ENCODE measurements at regions not wholly inside any gene's neighbourhood (a gene's known extent, or its start where the extent isn't known, plus 50 kb on each side); places are given as distances from the start of the nearest gene placed in this dataset.
"Not testable (repeated sequence)": the region's sequence is repeated elsewhere in the genome, so short reads cannot be mapped to it uniquely, and the experiment has no call there.

DNA sequence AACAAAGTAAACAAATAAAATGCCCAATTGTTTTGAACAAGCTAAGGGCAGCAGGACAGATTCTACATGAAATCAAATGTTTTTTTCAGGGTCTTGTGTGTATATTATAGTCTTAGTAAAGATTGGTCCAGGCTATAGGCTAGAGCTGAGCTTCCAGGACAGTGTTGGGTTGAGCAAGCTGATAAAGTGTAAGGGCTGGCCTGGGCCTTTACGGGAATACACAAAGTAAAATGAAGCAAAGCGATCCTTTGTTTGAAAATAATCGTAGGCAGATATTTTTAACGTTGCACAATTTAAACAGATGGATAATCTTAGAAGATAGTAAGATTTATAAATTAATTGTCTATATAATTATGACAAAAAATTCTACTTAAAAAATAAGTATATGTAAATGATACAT is 1204.6 kb downstream of the OTOL1 start:
- H3K27ac ChIP-seq, result no peak overlapping the region
- H3K4me3 ChIP-seq, result no peak overlapping the region
- TF ChIP-seq EP300 (IDR thresholded peaks at IDR 0.05) (no peak), POLR2AphosphoS5 (IDR thresholded peaks at IDR 0.05) (no peak), POLR2A (IDR thresholded peaks at IDR 0.05) (no peak)
- TF ChIP-seq, protein P1, sequence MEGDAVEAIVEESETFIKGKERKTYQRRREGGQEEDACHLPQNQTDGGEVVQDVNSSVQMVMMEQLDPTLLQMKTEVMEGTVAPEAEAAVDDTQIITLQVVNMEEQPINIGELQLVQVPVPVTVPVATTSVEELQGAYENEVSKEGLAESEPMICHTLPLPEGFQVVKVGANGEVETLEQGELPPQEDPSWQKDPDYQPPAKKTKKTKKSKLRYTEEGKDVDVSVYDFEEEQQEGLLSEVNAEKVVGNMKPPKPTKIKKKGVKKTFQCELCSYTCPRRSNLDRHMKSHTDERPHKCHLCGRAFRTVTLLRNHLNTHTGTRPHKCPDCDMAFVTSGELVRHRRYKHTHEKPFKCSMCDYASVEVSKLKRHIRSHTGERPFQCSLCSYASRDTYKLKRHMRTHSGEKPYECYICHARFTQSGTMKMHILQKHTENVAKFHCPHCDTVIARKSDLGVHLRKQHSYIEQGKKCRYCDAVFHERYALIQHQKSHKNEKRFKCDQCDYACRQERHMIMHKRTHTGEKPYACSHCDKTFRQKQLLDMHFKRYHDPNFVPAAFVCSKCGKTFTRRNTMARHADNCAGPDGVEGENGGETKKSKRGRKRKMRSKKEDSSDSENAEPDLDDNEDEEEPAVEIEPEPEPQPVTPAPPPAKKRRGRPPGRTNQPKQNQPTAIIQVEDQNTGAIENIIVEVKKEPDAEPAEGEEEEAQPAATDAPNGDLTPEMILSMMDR (IDR thresholded peaks at IDR 0.05), result no peak
- H3K9me3 ChIP-seq, result no peaks in the 10 kb centered on the region
- 85 to 97% methylated on average over 4 of the region's 4 CpGs for WGBS, 2 donors (ENCODE audit: low coverage in 1 of 2)
- no peaks in the 10 kb centered on the region for H3K36me3 ChIP-seq
- no peak for ATAC-seq
- H3K27me3 ChIP-seq, result no peaks in the 10 kb centered on the region
- H3K4me1 ChIP-seq, result no peaks in the 10 kb centered on the region

DNA sequence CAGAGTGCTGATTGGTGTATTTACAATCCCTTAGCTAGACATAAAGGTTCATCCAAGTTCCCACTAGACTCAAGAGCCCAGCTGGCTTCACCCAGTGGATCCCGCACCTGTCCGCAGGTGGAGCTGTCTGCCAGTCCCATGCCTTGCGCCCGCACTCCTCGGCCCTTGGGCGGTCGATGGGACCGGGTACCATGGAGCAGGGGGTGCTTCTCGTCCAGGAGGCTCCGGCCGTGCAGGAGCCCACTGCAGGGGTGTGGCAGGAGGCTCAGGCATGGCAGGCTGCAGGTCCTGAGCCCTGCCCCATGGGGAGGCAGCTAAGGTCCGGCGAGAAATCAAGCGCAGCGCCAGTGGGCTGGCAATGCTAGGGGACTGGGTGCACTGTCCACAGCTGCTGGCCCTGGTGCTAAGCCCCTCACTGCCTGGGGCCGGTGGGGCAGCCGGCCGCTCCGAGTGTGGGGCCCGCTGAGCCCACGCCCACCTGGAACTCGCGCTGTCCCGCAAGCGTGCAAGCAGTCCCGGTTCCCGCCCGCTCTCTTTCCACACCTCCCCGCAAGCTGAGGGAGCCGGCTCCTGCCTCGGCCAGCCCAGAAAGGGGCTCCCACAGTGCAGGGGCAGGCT is 1206.3 kb downstream of the OTOL1 start:
- no peaks in the 10 kb centered on the region for H3K27me3 ChIP-seq
- ATAC-seq, result no peak
- H3K27ac ChIP-seq, result no peak overlapping the region
- H3K4me1 ChIP-seq, result no peaks in the 10 kb centered on the region
- H3K9me3 ChIP-seq, result no peaks in the 10 kb centered on the region
- no peaks in the 10 kb centered on the region for H3K36me3 ChIP-seq
- H3K4me3 ChIP-seq, result no peak overlapping the region
- no peak for TF ChIP-seq POLR2AphosphoS5 (IDR thresholded peaks at IDR 0.05)
- TF ChIP-seq EP300 (IDR thresholded peaks at IDR 0.05), result no peak
- TF ChIP-seq, protein P1 (IDR thresholded peaks at IDR 0.05), result no peak
- no peak for TF ChIP-seq POLR2A (IDR thresholded peaks at IDR 0.05)
- 75 to 100% methylated on average over 2 to 4 of the region's 31 CpGs for WGBS, 2 donors (ENCODE audit: low coverage in 1 of 2)

DNA sequence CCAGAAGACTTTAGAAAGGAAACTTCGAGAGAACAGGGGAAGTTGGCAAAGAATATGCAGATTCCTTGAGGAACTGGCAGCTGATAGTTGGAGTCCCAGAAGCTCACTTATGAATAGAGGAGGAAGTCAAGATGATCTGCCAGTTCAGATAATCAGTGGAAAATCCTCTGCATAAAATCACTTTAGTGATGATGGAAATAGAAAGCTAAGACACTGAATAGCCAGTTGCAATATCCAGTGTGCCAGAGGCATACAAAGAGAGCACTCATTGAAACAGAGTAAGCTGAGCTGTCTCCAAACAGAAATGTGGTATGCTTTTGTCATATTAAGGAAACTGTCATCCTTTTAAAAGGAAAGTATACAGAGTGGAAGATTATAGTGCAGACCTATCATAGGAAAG is 1207.6 kb downstream of the OTOL1 start:
- TF ChIP-seq POLR2A (IDR thresholded peaks at IDR 0.05) (no peak), POLR2AphosphoS5 (IDR thresholded peaks at IDR 0.05) (no peak), EP300 (IDR thresholded peaks at IDR 0.05) (no peak)
- TF ChIP-seq, protein P1 (IDR thresholded peaks at IDR 0.05), result no peak
- no peaks in the 10 kb centered on the region for H3K4me1 ChIP-seq
- H3K9me3 ChIP-seq, result no peaks in the 10 kb centered on the region
- 11 to 20% methylated on average over 1 of the region's 1 CpG for WGBS, 2 donors (ENCODE audit: low coverage in 1 of 2)
- H3K27ac ChIP-seq, result no peak overlapping the region
- no peak for ATAC-seq
- H3K4me3 ChIP-seq, result no peak overlapping the region
- no peaks in the 10 kb centered on the region for H3K27me3 ChIP-seq
- no peaks in the 10 kb centered on the region for H3K36me3 ChIP-seq

DNA sequence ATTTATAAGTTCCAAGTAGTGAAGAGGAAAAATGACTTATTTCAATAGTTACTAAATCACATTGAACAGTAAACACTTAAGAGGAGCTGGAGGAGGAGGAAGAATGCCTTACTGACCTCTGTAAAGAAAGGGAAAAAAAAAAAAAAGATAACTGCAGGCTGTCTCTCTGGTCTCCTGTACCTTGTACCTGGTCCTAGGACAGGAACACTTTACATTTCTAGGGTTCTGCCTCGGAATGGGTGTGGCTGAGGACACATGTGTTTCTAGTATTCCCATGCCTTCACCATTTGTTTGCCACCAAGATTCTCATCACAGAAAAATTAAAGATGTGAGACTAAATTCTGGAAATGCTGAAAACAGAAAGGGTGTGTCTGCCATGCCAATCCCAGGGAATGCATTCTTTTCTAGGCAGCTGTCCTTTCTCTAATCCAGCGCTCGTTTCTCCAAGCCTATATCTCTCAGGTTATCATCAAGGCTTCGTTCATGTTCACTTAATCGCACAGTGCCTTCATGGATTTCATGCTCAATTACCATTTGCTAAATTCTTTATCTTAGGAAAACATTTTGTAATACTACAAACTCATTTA is 1208.3 kb downstream of the OTOL1 start:
- WGBS, 2 donors (ENCODE audit: low coverage in 1 of 2), result 60 to 87% methylated on average over 3 to 5 of the region's 5 CpGs
- Histone ChIP-seq H3K9me3 (no peaks in the 10 kb centered on the region), H3K27me3 (no peaks in the 10 kb centered on the region), H3K4me1 (no peaks in the 10 kb centered on the region), H3K36me3 (no peaks in the 10 kb centered on the region), H3K27ac (no peak overlapping the region), H3K4me3 (no peak overlapping the region)
- TF ChIP-seq POLR2AphosphoS5 (IDR thresholded peaks at IDR 0.05) (no peak), POLR2A (IDR thresholded peaks at IDR 0.05) (no peak), EP300 (IDR thresholded peaks at IDR 0.05) (no peak)
- TF ChIP-seq, protein P1 (IDR thresholded peaks at IDR 0.05), result no peak
- ATAC-seq, result no peak

DNA sequence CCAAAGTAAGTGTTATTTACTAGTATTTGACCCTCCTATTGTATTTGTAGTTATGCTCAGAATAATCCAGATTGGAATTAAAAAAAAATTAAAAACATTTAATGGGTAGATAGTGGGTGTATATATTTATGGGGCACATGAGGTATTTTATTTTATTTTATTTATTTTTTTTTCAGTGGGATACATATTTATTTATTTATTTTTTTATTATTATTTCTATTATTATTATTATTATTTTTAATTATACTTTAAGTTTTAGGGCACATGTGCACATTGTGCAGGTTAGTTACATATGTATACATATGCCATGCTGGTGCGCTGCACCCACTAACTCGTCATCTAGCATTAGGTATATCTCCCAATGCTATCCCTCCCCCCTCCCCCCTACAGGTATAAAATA is 1211.8 kb downstream of the OTOL1 start:
- ATAC-seq, H3K9me3 ChIP-seq, H3K4me1 ChIP-seq, H3K27ac ChIP-seq, H3K27me3 ChIP-seq, H3K36me3 ChIP-seq, H3K4me3 ChIP-seq: not testable (repeated sequence)
- WGBS, 2 donors (ENCODE audit: low coverage in 1 of 2), result 90 to 100% methylated on average over 2 of the region's 2 CpGs

DNA sequence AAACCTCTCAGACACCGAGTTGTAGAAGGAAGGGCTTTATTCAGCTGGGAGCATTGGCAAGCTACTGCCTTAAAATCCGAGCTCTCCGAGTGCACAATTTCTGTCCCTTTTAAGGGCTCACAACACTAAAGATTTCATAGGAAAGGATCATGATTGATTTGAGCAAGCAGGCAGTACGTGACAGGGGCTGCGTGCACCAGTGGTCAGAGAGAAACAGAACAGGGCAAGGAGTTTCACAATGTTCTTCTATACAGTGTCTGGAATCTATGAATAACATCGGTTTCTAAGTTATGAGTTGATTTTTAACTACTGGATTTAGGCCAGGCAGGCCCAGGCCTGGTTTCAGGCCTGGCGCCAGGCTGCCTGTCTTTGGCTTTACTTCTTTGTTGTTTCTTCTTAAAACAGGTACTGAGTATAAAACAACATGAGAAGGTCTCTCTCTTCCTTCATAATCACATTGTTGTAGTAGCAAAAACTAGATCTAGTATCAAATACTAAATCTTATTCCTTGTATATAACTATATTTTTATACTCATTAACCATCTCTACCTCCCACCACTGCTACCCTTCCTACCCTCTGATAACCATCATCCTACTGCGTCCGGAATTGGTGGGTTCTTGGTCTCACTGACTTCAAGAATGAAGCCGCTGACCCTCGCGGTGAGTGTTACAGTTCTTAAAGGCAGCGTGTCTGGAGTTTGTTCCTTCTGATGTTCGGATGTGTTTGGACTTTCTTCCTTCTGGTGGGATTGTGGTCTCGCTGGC is 1212.5 kb downstream of the OTOL1 start:
- ATAC-seq, H3K36me3 ChIP-seq, H3K4me3 ChIP-seq, H3K27me3 ChIP-seq, H3K27ac ChIP-seq, H3K9me3 ChIP-seq, H3K4me1 ChIP-seq: not testable (repeated sequence)
- WGBS, 2 donors (ENCODE audit: low coverage in 1 of 2), result 78 to 86% methylated on average over 8 to 14 of the region's 15 CpGs

All from gastroesophageal sphincter (tissue), 4 donors.